PFSK-1 (cell line): ENCODE measurements at regions not wholly inside any gene's neighbourhood (a gene's known extent, or its start where the extent isn't known, plus 50 kb on each side); places are given as distances from the start of the nearest gene placed in this dataset.

Experiments
- FOXP2 ChIP-seq: optimal IDR thresholded peaks from 2 replicates; pipeline ENCODE3; 2011; ENCODE audit warnings: borderline replicate concordance, control low read depth, inconsistent platforms; ENCODE audit not compliant: insufficient read depth; ENCODE audit errors: extremely low read length, extremely low read depth
- POLR2AphosphoS5 ChIP-seq: IDR thresholded peaks from 2 replicates; pipeline ENCODE4 v1.6.1; 2012; ENCODE audit warnings: low read depth, mild to moderate bottlenecking, control low read depth, low read length, moderate library complexity
- SIN3A ChIP-seq: IDR thresholded peaks from 2 replicates; pipeline ENCODE4 v1.6.1; 2012; ENCODE audit warnings: mild to moderate bottlenecking, low read length, moderate library complexity, borderline replicate concordance; ENCODE audit not compliant: insufficient read depth
- TAF1 ChIP-seq: IDR thresholded peaks from 2 replicates; pipeline ENCODE4 v1.6.1; 2012; ENCODE audit warnings: low read length, control low read depth, borderline replicate concordance; ENCODE audit not compliant: insufficient read depth
- TF ChIP-seq, protein P1 (sequence below), 2 experiments: IDR thresholded peaks; 2 replicates each; pipeline versions ENCODE4 v1.6.1 to v1.8.0; 2011 to 2012; ENCODE audit warnings: low read depth in 2 of 2, low read length in 2 of 2, control low read depth in 1 of 2, inconsistent platforms in 1 of 2, mild to moderate bottlenecking in 1 of 2, moderate library complexity in 1 of 2; ENCODE audit not compliant: insufficient read depth in 1 of 2

GRCh38 chr2:14304326-14304725, 328.2 kb upstream of the LRATD1 start:
- TF ChIP-seq TAF1 (no peak), POLR2AphosphoS5 (no peak), SIN3A (no peak), FOXP2 (no peak)
- TF ChIP-seq, protein P1, sequence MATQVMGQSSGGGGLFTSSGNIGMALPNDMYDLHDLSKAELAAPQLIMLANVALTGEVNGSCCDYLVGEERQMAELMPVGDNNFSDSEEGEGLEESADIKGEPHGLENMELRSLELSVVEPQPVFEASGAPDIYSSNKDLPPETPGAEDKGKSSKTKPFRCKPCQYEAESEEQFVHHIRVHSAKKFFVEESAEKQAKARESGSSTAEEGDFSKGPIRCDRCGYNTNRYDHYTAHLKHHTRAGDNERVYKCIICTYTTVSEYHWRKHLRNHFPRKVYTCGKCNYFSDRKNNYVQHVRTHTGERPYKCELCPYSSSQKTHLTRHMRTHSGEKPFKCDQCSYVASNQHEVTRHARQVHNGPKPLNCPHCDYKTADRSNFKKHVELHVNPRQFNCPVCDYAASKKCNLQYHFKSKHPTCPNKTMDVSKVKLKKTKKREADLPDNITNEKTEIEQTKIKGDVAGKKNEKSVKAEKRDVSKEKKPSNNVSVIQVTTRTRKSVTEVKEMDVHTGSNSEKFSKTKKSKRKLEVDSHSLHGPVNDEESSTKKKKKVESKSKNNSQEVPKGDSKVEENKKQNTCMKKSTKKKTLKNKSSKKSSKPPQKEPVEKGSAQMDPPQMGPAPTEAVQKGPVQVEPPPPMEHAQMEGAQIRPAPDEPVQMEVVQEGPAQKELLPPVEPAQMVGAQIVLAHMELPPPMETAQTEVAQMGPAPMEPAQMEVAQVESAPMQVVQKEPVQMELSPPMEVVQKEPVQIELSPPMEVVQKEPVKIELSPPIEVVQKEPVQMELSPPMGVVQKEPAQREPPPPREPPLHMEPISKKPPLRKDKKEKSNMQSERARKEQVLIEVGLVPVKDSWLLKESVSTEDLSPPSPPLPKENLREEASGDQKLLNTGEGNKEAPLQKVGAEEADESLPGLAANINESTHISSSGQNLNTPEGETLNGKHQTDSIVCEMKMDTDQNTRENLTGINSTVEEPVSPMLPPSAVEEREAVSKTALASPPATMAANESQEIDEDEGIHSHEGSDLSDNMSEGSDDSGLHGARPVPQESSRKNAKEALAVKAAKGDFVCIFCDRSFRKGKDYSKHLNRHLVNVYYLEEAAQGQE (IDR thresholded peaks at IDR 0.05; ENCODE audit: insufficient read depth in 1 of 2, low read depth in 2 of 2, low read length in 2 of 2) = no peak
